Activated CD8-positive, alpha-beta T cell treated with anti-CD3 and anti-CD28 coated beads for 36 hours (primary cell): ENCODE measurements at regions not wholly inside any gene's neighbourhood (a gene's known extent, or its start where the extent isn't known, plus 50 kb on each side); places are given as distances from the start of the nearest gene placed in this dataset.

Source experiments
- ATAC-seq: fragments of 200-7000 bp; cut with Tn5 transposase; one replicate; pipeline ENCODE4 v1.10.0; 2021; ENCODE audit warnings: mild to moderate bottlenecking, moderate library complexity
- CTCF ChIA-PET: fragments of 350-600 bp; sonication (Branson Sonifier 250); formaldehyde crosslinking; loops from one replicate; lab custom pipeline; 2021; ENCODE audit warnings: antibody characterized with exemption; lab: Charles Lee
- POLR2A ChIA-PET: fragments of 350-600 bp; sonication (Branson Sonifier 250); formaldehyde crosslinking; loops from one replicate; lab custom pipeline; 2021; ENCODE audit warnings: antibody characterized with exemption; lab: Charles Lee
- DNase-seq: peaks from one replicate; pipeline ENCODE4 v3.0.0-alpha.2; 2020
- H3K27ac Mint-ChIP-seq: one replicate; pipeline ENCODE4 v1.8.0; 2021; ENCODE audit warnings: mild to moderate bottlenecking, mixed read lengths
- H3K27me3 Mint-ChIP-seq: one replicate; pipeline ENCODE4 v1.8.0; 2021; ENCODE audit warnings: mixed read lengths
- H3K36me3 Mint-ChIP-seq: one replicate; pipeline ENCODE4 v1.8.0; 2021; ENCODE audit warnings: low read depth, mixed read lengths
- H3K4me1 Mint-ChIP-seq: one replicate; pipeline ENCODE4 v1.8.0; 2021; ENCODE audit warnings: low read depth, mixed read lengths
- H3K4me3 Mint-ChIP-seq: one replicate; pipeline ENCODE4 v1.8.0; 2021; ENCODE audit warnings: mild to moderate bottlenecking, moderate library complexity, mixed read lengths
- H3K9me3 Mint-ChIP-seq: one replicate; pipeline ENCODE4 v1.8.0; 2021; ENCODE audit warnings: mixed read lengths
- CTCF ChIP-seq: fragments of 200-600 bp; IDR thresholded peaks from one replicate; pipeline ENCODE4 v1.8.0; 2022; ENCODE audit warnings: antibody characterized with exemption, mild to moderate bottlenecking
- intact Hi-C: fragments of 100-400 bp; cut with micrococcal nuclease; formaldehyde crosslinking; loops from one replicate; pipeline ENCODE4 v1.10.0; 2022

DNA sequence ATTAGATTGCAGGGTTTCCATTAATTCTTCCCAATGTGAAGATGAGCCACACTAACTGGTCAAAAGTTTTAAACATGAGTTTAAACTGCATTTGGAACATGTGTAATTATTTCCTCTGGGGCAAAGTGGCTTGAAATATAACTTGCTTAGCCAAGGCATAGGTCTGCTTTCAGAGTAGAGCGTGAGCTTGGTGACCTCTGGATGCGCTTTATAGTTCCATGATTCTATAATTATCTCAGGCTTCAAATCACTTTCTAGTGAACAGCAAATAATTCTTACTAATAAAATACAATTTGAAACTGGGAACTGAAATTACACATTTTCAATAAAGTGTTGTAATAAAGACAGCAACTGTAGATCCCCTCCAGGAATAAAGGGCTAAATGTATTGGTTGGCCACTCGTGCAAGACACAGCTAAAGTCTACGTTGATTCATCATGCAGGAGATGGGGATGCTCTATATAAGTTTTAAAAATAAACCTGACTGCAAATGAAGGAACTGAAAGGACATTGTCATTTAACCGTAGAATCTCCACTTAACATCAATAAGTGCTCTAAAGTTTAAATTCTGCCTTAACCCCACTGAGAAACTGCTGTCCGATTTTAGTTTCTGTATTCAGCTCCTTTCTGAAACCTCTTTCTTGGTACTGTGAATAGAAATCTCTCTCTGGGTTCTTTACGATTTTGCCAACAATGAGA lies 460.0 kb downstream of the PSAT1 start:
- H3K4me1 Mint-ChIP-seq, result no peaks in the 10 kb centered on the region
- no peak overlapping the region for H3K27ac Mint-ChIP-seq
- no peak for DNase-seq
- no peak for TF ChIP-seq CTCF
- H3K36me3 Mint-ChIP-seq, result no peaks in the 10 kb centered on the region
- ATAC-seq, result no peak
- no peak overlapping the region for H3K4me3 Mint-ChIP-seq
- ChIA-PET POLR2A (no interaction called here), CTCF (no interaction called here)
- peaks cover 2% of the 10 kb centered on the region for H3K9me3 Mint-ChIP-seq
- no peaks in the 10 kb centered on the region for H3K27me3 Mint-ChIP-seq
- intact Hi-C loops, result no loop called here

GRCh38 chr9:78763424-78763823 lies 466.5 kb downstream of the PSAT1 start:
- Mint-ChIP-seq H3K4me3 (no peak overlapping the region), H3K4me1 (no peaks in the 10 kb centered on the region), H3K27me3 (no peaks in the 10 kb centered on the region), H3K27ac (no peak overlapping the region), H3K36me3 (no peaks in the 10 kb centered on the region), H3K9me3 (no peaks in the 10 kb centered on the region)
- DNase-seq (no peak), ATAC-seq (no peak)
- TF ChIP-seq CTCF, result no peak
- POLR2A ChIA-PET, result no interaction called here
- intact Hi-C loops, result no loop called here
- CTCF ChIA-PET, result no interaction called here

DNA sequence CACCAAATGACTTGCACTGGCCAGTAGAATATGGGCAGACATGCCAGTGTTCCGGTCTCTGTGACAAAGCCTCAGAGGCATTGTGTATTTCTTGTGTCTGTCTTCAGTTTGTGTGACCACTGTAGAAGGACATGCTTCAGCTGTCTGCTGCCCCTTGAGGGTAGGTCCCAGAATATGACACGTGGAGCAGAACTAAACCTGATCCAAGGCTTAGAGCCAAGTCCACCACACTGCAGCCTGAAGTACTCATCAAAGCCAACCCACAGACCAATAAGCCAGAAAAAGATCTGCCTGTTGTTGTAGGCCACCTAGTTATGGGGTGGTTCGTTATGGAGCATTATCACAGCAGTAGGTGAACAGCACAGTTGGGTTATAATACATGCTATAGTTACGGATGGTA lies 468.9 kb downstream of the PSAT1 start:
- Mint-ChIP-seq H3K4me1 (no peaks in the 10 kb centered on the region), H3K36me3 (no peaks in the 10 kb centered on the region), H3K9me3 (no peaks in the 10 kb centered on the region), H3K27ac (no peak overlapping the region), H3K4me3 (no peak overlapping the region), H3K27me3 (no peaks in the 10 kb centered on the region)
- intact Hi-C loops, result no loop called here
- TF ChIP-seq CTCF, result no peak
- ChIA-PET POLR2A (no interaction called here), CTCF (no interaction called here)
- ATAC-seq (no peak), DNase-seq (no peak)

DNA sequence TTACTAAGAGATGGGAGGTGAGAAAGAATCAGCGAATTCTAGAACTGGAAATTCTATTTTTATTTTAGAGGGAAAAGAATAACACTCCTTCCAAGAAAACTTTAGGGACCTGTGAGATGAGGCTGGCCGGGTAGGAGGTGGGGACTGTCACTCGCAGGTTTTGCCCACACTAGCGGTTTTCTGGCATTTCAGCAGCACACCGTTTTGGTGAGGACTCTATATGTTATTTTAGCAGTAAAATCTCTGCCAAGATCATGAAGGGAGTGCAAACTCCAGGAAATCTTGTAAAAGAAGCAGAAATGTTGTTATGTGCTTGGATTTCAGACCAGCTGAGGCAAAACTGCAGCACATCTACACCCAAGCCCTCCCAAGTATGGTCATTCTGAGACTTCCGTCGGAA lies 470.6 kb downstream of the PSAT1 start:
- CTCF ChIA-PET, result no interaction called here
- DNase-seq (no peak), ATAC-seq (no peak)
- H3K27me3 Mint-ChIP-seq, result no peaks in the 10 kb centered on the region
- no peaks in the 10 kb centered on the region for H3K9me3 Mint-ChIP-seq
- H3K4me3 Mint-ChIP-seq, result no peak overlapping the region
- TF ChIP-seq CTCF, result no peak
- H3K27ac Mint-ChIP-seq, result no peak overlapping the region
- POLR2A ChIA-PET, result no interaction called here
- intact Hi-C loops, result no loop called here
- no peaks in the 10 kb centered on the region for H3K36me3 Mint-ChIP-seq
- H3K4me1 Mint-ChIP-seq, result no peaks in the 10 kb centered on the region

DNA sequence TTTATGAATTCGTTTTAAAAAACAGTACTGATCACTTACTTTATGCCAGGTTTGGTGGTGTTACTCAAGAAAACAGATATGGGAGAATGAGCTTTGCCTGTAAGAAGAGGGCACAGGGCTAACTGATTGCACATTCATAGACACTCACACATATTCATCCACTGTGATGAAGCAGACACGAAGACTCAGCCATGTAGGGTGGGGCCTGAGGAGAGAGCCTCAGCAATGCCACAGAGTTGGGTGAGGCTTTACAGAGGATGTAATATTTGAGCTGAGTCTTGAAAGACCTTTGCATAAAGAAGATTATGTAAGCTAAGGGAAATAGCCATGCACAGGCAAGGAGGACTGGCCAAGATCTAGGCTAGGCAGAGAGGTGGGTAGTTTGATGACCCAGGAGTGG lies 472.8 kb downstream of the PSAT1 start:
- POLR2A ChIA-PET, result no interaction called here
- intact Hi-C loops, result no loop called here
- Mint-ChIP-seq H3K27ac (no peak overlapping the region), H3K27me3 (no peaks in the 10 kb centered on the region), H3K9me3 (no peaks in the 10 kb centered on the region), H3K4me3 (no peak overlapping the region), H3K36me3 (no peaks in the 10 kb centered on the region), H3K4me1 (no peaks in the 10 kb centered on the region)
- no peak for TF ChIP-seq CTCF
- ATAC-seq (no peak), DNase-seq (no peak)
- CTCF ChIA-PET, result interaction anchor here (0.7 kb wide), 1 partner anchor 9 kb away, joined by 3 read pairs; no protein-coding TSS in a partner anchor
